ENCODE measurements at regions not wholly inside any gene's neighbourhood (a gene's known extent, or its start where the extent isn't known, plus 50 kb on each side); places are given as distances from the start of the nearest gene placed in this dataset.

DNA sequence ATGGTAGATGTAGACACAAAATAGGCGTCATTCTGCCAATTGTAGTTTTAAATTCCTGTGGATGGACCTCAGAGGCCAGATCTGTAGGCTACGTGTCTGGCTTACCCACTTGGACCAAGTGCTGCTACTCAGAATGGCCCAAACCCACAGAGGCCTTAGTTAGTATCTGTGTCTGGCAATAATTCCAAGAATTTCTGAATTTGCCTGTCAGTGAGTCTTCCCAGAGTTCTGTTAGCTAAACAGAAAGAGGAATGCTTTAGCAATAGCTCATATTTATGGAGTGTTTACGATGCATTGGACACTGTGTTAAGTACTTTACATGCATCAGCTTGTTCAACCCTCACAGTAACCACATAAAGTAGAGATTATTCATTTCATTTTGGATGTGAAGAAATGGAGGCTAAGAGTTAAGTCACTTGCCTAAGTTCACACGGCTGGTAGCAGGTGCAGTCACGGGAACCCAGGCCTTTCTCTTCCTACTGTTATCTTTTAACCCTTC is 231.8 kb downstream of the PTEN start:
- Histone ChIP-seq H3K4me1 (ENCODE audit: insufficient read depth) (no peaks in the 10 kb centered on the region), H3K36me3 (ENCODE audit: insufficient read depth) (no peaks in the 10 kb centered on the region), H3K4me3 (ENCODE audit: low read depth, low read length) (no peak overlapping the region), H3K27ac (ENCODE audit: low read depth) (no peak overlapping the region)
- peak; percentile 50 for DNase-seq (ENCODE audit: extremely low spot score)
- WGBS = 26% methylated on average over 5 of the region's 5 CpGs

GRCh38 chr10:88095778-88096431 is 232.5 kb downstream of the PTEN start:
- no peaks in the 10 kb centered on the region for H3K36me3 ChIP-seq (ENCODE audit: insufficient read depth)
- H3K27ac ChIP-seq (ENCODE audit: low read depth) = no peak overlapping the region
- no peak overlapping the region for H3K4me3 ChIP-seq (ENCODE audit: low read depth, low read length)
- DNase-seq (ENCODE audit: extremely low spot score) = no peak
- H3K4me1 ChIP-seq (ENCODE audit: insufficient read depth) = no peaks in the 10 kb centered on the region
- 35% methylated on average over 9 of the region's 9 CpGs for WGBS

GRCh38 chr10:88097092-88097516 is 233.7 kb downstream of the PTEN start:
- Histone ChIP-seq H3K4me3 (ENCODE audit: low read depth, low read length) (no peak overlapping the region), H3K4me1 (ENCODE audit: insufficient read depth) (no peaks in the 10 kb centered on the region), H3K27ac (ENCODE audit: low read depth) (no peak overlapping the region), H3K36me3 (ENCODE audit: insufficient read depth) (no peaks in the 10 kb centered on the region)
- no peak for DNase-seq (ENCODE audit: extremely low spot score)
- 94% methylated on average over 2 of the region's 2 CpGs for WGBS

DNA sequence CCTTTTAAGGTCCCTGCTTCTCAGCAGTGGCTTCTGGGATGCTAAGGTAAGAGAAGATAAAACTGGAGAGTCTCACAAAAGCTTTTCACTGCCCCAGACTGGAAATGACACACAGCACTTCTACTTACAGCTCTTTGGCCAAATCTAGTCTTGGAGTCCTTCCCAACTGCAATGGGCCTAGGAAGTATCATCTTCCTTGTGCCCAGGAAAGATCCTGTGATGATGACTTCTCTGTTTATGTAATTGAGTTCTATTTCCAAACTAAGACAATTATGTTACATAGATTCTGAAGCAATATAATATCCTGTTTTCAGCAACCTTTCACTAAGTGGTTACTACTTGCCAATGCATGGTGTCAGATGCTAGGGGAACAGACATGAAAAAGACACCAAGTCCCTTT is 234.1 kb downstream of the PTEN start:
- H3K36me3 ChIP-seq (ENCODE audit: insufficient read depth) = no peaks in the 10 kb centered on the region
- no peak overlapping the region for H3K27ac ChIP-seq (ENCODE audit: low read depth)
- no peak overlapping the region for H3K4me3 ChIP-seq (ENCODE audit: low read depth, low read length)
- DNase-seq (ENCODE audit: extremely low spot score) = no peak
- no peaks in the 10 kb centered on the region for H3K4me1 ChIP-seq (ENCODE audit: insufficient read depth)

- no peaks in the 10 kb centered on the region for H3K36me3 ChIP-seq (ENCODE audit: insufficient read depth)
- no peak for DNase-seq (ENCODE audit: extremely low spot score)
- no peak overlapping the region for H3K4me3 ChIP-seq (ENCODE audit: low read depth, low read length)
These were observed 236.9 kb downstream of the PTEN start for GRCh38 chr10:88100281-88100680.

GRCh38 chr10:88101666-88102065 is 238.2 kb downstream of the PTEN start:
- DNase-seq (ENCODE audit: extremely low spot score) = no peak
- no peaks in the 10 kb centered on the region for H3K36me3 ChIP-seq (ENCODE audit: insufficient read depth)
- no peaks in the 10 kb centered on the region for H3K4me1 ChIP-seq (ENCODE audit: insufficient read depth)
- H3K4me3 ChIP-seq (ENCODE audit: low read depth, low read length) = no peak overlapping the region
- WGBS = 96% methylated on average over 2 of the region's 2 CpGs
- no peak overlapping the region for H3K27ac ChIP-seq (ENCODE audit: low read depth)

More at GRCh38 chr10:88100281-88100680, 236.9 kb downstream of the PTEN start:
- Histone ChIP-seq H3K27ac (ENCODE audit: low read depth) (no peak overlapping the region), H3K4me1 (ENCODE audit: insufficient read depth) (no peaks in the 10 kb centered on the region)

DNA sequence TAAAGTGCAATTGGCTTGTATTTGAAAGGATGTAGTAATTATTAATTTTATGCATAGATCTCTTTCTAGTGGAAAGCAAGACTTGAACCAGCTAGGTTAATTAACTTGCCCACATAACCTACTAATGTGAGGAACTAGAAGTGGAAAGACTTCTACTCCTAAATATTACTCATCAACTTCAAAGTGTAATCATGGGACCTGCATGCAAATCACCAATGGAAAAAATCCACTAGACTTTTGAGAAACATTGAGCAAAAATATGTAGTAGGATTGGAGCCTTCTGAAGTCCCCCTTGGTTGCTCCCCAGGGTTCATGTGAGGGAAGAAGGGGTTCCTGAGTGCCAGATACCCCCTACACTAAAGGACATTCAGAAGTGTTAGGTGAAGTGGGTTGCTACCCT is 240.2 kb downstream of the PTEN start:
- Histone ChIP-seq H3K36me3 (ENCODE audit: insufficient read depth) (no peaks in the 10 kb centered on the region), H3K4me1 (ENCODE audit: insufficient read depth) (no peaks in the 10 kb centered on the region), H3K27ac (ENCODE audit: low read depth) (no peak overlapping the region), H3K4me3 (ENCODE audit: low read depth, low read length) (no peak overlapping the region)
- DNase-seq (ENCODE audit: extremely low spot score) = no peak

DNA sequence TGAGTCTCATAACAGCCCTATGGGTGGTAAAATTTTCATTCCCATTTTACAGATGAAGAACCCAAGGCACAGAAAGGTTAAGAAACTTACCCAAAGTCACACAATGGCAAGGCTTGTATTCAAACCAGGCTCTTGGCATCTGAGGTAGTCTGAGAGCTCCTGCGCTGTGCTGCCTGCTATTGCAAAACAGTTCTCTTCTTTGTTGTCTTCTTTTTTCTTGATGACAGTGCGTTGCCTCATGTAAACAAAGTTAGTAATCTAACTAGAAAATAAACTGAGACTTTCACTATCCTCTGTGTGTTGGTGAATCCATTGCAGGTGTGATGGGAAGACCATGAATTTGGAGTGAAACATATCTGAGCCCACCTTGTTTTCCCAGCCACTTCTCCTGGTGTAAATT is 240.8 kb downstream of the PTEN start:
- Histone ChIP-seq H3K36me3 (ENCODE audit: insufficient read depth) (no peaks in the 10 kb centered on the region), H3K4me3 (ENCODE audit: low read depth, low read length) (no peak overlapping the region), H3K4me1 (ENCODE audit: insufficient read depth) (no peaks in the 10 kb centered on the region), H3K27ac (ENCODE audit: low read depth) (no peak overlapping the region)
- no peak for DNase-seq (ENCODE audit: extremely low spot score)
- WGBS = 90% methylated on average over 2 of the region's 2 CpGs

GRCh38 chr10:88106366-88106765 is 242.9 kb downstream of the PTEN start:
- no peaks in the 10 kb centered on the region for H3K4me1 ChIP-seq (ENCODE audit: insufficient read depth)

DNA sequence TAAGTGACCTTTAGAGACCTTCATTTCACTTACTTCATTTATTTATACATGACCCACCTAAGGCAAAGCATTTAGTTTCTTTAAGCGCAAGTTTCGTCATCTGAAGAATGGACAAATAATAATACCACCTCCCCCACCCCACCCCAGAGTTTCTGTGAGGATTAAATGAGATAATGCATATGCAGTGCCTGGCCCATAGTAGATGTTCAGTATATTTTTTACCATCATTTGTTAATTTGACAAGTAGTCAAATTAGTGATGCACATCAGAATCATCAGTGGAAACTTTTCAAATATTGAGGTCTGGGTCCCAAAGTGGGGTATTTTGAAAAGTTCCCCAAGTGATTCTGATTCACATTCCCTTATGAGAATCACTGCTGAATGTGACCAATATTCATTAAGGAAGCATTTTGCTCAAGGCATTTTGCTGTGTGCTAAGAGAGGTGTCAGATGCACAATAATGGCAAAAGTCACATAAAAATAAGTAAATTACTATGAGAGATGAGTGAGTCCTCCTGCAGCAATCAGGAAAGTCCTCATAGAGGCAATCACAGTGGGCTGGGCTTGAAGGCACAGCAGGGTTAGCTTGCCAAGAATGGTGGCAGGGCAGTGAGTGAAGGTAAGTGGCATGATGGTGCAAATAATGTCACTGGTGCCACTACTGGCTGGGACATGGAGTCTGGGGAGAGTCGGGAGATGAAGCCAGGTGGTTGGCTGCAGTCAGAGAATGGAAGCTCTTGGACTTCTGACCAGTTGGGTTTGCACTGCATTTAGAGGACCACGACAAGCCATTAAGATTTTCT is 244.1 kb downstream of the PTEN start:
- no peak for DNase-seq (ENCODE audit: extremely low spot score)
- 93% methylated on average over 4 of the region's 4 CpGs for WGBS
- Histone ChIP-seq H3K36me3 (ENCODE audit: insufficient read depth) (no peaks in the 10 kb centered on the region), H3K4me3 (ENCODE audit: low read depth, low read length) (no peak overlapping the region), H3K4me1 (ENCODE audit: insufficient read depth) (no peaks in the 10 kb centered on the region), H3K27ac (ENCODE audit: low read depth) (no peak overlapping the region)

More at GRCh38 chr10:88106366-88106765, 242.9 kb downstream of the PTEN start:
- WGBS = 85% methylated on average over 2 of the region's 2 CpGs
- Histone ChIP-seq H3K27ac (ENCODE audit: low read depth) (no peak overlapping the region), H3K36me3 (ENCODE audit: insufficient read depth) (no peaks in the 10 kb centered on the region), H3K4me3 (ENCODE audit: low read depth, low read length) (no peak overlapping the region)
- DNase-seq (ENCODE audit: extremely low spot score) = no peak

DNA sequence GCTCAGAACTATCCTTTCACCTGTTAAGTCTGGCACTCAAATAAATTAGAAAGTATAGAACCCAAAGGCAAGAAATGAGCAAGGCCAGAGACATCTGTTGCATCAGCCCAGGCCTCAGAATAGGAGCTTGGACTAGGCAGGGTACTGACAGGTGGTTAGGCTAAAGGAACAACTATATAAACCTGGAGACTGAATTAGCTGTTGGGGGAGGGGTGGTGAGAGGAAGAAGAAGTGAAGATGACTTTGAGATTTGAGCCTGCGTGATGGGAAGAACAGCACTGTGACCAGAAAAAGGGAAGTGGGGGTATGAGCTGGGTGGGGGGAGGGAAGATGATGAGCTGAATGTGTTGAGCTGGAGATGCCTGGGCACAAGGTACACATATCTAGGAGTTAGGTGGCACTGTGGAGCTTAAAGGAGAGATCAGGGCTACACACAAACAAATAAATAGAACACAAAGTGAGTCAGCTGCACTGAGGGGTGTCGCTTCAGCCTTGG is 244.7 kb downstream of the PTEN start:
- 84% methylated on average over 2 of the region's 2 CpGs for WGBS
- H3K4me3 ChIP-seq (ENCODE audit: low read depth, low read length) = no peak overlapping the region

GRCh38 chr10:88110355-88110754 is 246.9 kb downstream of the PTEN start:
- Histone ChIP-seq H3K27ac (ENCODE audit: low read depth) (no peak overlapping the region), H3K36me3 (ENCODE audit: insufficient read depth) (no peaks in the 10 kb centered on the region), H3K4me1 (ENCODE audit: insufficient read depth) (no peaks in the 10 kb centered on the region), H3K4me3 (ENCODE audit: low read depth, low read length) (no peak overlapping the region)
- DNase-seq (ENCODE audit: extremely low spot score) = no peak

More for the DNA sequence above, 244.7 kb downstream of the PTEN start:
- no peak overlapping the region for H3K27ac ChIP-seq (ENCODE audit: low read depth)
- H3K4me1 ChIP-seq (ENCODE audit: insufficient read depth) = no peaks in the 10 kb centered on the region
- no peak for DNase-seq (ENCODE audit: extremely low spot score)
- H3K36me3 ChIP-seq (ENCODE audit: insufficient read depth) = no peaks in the 10 kb centered on the region

GRCh38 chr10:88110822-88111221 is 247.4 kb downstream of the PTEN start:
- WGBS = 93% methylated on average over 3 of the region's 3 CpGs
- DNase-seq (ENCODE audit: extremely low spot score) = no peak
- Histone ChIP-seq H3K36me3 (ENCODE audit: insufficient read depth) (no peaks in the 10 kb centered on the region), H3K4me1 (ENCODE audit: insufficient read depth) (no peaks in the 10 kb centered on the region), H3K27ac (ENCODE audit: low read depth) (no peak overlapping the region), H3K4me3 (ENCODE audit: low read depth, low read length) (no peak overlapping the region)

DNA sequence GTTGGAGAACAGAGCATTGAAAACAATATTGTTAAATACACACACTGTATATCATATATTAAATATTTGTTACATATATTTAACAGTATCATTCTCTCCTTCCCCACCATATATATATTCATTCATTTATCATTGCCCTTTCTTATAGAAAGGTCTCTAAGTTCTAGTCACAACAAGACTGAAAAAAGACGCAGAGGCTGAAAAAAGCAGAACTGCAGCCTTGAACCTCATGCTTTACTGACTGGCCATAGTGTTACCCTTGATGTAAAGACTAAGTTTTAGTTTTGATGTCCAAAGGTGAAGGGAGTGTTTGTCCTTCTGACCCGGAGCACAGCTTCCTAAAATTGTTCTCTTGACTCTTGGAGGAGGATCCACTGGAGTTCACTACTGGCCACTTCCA is 247.9 kb downstream of the PTEN start:
- Histone ChIP-seq H3K36me3 (ENCODE audit: insufficient read depth) (no peaks in the 10 kb centered on the region), H3K27ac (ENCODE audit: low read depth) (no peak overlapping the region), H3K4me3 (ENCODE audit: low read depth, low read length) (no peak overlapping the region), H3K4me1 (ENCODE audit: insufficient read depth) (no peaks in the 10 kb centered on the region)
- WGBS = 90% methylated on average over 2 of the region's 2 CpGs
- no peak for DNase-seq (ENCODE audit: extremely low spot score)

Data from urinary bladder (tissue), 3 donors.